GM19395 (cell line): ENCODE measurements at regions not wholly inside any gene's neighbourhood (a gene's known extent, or its start where the extent isn't known, plus 50 kb on each side); places are given as distances from the start of the nearest gene placed in this dataset.

Source experiments
- ATAC-seq: cut with Tn5 transposase; IDR thresholded peaks from one replicate; pipeline ENCODE4 v1.9.1; 2021; ENCODE audit warnings: mild to moderate bottlenecking, moderate library complexity; ENCODE audit not compliant: unreplicated experiment

DNA sequence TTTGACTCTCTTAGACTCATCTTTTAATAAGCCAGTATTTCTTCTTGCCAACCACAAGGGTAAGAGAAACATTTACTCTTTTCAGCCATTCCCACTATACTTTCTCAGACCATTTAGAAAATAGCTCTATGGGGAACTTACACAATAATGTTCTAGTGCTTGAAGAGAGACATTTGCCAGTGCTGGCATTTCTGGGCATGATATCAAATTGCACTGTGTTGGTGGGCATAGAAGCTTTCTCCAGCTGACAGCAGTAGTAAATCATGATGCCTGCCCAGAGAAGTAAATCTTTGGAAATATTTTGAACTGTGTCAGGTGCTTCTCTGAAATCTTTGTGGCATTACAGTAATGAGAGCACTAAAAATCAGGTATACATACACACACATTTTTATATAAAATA lies 346.6 kb downstream of the CBLN2 start:
- ATAC-seq, result no peak

DNA sequence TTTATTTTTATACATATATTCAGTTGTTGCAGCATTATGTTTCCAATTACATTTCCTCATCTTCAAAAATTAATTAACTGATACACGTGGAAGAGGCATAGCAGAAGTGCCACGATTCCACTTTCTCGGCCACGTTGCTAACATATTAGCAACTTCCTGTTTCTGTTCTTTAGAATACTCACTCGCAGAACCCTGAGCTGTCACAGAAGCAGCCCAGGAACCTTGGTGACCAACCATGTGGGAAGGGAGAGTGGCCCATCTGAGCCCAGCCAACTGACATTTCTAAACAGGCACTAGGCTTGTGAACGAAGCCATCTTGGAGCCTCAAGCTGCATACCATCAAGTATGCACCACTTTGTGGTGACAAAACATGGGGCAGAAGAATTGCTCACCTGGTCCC lies 350.1 kb downstream of the CBLN2 start:
- no peak for ATAC-seq

DNA sequence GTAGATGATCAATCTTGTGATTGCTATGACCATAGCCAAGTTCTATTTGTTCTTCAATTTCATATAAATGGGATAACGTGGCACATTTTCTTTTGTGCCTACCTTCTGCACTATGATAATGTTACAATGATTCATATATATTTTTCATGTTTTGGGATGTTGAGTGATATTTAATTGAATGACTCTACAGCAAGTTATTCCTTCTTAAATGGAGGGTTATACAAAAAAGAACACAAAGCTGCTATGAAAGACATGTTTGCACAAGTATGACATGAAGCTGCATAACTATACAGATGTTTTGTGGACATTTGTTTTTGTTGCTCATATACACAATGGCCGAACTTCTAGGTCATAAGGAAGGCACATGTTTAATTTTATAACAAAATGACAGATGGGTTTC lies 356.2 kb downstream of the CBLN2 start:
- ATAC-seq, result no peak

DNA sequence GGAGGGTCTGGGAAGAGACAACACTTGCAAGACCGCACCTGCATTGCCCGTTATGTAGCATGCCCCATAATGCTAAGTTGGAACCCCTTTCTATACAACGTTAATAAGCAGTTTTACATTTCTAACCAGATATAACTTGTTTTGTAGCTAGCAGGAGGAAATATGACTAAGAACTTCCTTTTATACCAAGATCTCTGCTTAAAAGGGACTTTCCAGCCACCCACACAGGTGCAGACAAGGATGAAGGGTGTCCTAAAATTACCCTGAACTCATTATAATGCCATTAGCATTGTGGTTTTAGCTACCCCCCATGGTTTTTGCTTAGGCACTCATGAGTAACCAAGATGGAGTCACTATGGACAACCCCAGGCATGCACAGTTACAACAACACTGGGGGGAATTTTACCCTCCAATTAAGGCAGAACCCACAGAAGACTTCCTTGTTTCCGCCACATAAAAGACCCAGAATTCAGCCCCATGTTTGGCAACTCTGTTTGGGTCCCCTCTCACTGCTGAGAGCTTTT lies 362.8 kb downstream of the CBLN2 start:
- ATAC-seq, result peak; percentile 73

DNA sequence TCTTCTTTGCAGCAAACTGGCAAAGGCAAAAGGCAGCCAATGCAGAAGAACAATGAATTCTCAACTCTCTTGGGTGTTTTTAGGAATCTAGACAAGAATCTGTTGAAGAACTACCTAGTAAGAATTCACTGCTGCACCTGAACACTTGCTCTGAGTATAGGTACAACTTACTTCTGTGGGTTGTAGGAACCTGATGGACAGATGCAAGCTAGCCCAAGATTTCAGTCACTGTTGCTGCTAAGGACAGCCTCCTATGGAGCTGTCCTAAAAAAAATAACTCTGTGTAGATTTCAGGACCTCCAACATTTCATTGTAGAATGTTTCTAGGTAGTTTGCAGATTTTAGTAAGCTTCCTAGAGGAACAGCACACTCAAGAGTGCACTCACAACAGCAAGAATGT lies 363.5 kb downstream of the CBLN2 start:
- peak; percentile 12 for ATAC-seq

DNA sequence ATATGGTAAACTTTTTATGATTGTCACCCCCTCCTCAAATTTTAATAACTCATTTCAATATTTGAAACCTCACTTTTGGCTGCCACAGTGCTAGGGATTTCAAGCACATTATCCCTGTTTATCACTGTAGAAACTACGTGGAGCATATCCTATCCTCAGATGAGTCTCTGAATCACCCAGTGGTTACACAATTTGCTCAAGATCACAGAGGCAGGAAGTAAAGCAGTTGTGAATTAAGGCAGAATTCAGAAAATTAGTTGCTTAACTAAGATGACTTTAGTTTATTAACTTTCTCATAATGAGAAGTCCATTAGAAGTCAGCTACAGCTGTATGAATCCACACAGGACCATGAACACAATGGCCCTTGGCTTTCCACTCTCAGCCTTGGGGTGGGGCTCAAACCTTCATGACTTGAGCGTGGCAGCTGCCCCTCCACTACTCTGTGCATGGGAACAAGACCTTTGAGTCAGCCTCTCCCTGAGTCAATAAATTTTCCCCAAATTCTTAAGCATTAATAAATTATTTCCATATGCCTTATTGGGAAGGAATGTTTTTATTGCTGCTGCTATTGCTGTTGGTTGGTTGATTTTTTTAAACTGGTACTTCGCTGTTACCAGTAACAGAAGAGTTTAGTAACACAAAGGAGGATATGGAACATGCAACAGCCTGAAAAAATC lies 369.0 kb downstream of the CBLN2 start:
- no peak for ATAC-seq

DNA sequence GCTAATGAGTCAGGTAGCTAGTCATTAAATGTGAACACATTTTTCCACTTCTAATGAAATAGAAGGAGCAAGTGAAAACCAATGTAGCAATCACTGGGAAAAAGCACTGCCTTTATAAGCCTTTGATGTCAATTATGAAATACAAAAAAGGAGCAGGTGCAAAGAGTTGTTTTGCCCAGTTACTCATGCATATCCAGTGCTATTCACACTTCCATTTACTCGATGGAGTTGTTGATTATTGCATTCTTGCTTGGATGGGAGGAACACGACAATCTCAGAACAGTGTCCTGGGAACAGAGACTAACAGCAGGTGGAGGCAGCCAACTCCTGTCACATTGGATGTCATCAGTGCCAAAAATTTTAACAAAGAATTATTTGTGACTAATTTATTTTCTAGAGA lies 372.5 kb downstream of the CBLN2 start:
- no peak for ATAC-seq

DNA sequence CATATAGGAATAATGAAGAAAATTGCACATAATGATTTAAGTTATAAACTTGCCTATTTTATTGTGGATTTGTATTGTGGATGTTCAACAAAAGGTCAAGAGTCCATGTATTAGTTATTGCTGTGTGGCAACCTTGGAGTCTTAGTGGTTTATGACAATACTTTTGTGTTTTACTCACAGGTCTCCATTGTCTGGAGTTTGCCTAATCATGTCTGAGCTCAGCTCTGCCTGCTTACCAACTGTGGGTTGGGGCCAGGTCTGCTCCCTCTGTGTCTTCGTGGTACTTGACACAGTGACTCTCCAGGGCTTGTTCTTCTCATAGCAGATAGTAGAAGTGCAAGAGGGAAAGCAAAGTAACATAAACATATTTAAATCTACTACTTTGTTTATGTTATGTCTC lies 382.5 kb downstream of the CBLN2 start:
- no peak for ATAC-seq

DNA sequence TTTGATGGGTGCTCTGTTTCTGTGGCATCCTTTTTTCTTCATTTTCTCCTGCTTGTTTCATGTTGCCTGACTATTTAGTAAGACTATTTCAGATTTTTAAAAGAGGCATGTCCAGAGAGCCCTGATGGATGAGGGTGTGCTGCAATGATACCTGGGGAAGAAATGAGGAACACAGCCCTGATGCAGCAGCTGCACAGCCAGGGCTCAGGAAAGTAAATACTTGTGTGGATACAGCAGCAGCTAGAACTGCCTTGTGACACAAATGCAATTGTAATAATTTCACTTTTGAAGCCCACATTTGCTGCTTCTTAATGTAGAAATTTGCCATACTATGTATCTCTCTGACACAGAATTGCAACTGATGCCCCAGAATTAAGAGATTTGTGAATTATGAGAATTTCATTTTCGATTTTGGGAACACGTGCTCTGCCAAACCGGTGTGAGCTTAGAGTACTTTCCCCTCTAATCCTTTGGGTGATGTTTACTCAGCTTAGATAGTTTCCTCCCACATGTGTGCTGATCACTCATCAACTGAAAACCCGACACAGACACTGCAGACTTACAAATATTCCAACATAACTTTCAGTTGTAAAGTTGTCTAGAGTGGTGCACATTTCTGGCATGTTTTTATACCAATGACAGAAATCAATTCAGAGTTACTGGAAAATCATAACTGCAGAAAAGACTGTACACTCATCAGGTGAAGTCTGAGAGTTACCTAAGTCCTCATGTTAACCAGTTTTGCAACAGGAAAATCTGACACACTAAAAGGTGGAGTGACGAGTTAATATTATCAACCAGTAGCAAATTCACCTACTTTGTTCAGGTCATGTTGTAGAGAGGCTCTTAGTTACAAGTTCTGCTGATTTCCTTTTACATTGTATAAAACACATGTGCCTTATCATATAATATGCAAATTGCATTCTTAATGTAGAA lies 383.4 kb downstream of the CBLN2 start:
- peak; percentile 54 for ATAC-seq

DNA sequence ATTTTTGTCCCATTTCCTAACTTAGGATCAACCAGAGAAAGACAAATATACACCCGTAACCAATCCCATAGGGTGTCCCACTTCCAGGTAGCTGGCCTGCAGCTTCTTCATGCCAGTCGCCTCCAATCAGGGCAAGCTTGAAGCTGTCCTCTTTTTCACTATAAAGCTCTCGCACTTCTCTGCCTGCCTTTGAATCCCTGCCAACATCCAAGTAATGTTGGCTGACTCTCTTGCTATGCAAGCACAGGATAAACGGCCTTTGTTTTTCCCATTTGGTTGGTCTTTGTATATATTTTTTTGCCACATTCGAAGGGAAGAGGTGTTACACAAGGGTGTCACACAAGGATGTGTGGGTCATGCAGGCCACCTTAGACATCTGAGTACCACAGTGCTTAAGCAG lies 388.8 kb downstream of the CBLN2 start:
- ATAC-seq, result no peak

DNA sequence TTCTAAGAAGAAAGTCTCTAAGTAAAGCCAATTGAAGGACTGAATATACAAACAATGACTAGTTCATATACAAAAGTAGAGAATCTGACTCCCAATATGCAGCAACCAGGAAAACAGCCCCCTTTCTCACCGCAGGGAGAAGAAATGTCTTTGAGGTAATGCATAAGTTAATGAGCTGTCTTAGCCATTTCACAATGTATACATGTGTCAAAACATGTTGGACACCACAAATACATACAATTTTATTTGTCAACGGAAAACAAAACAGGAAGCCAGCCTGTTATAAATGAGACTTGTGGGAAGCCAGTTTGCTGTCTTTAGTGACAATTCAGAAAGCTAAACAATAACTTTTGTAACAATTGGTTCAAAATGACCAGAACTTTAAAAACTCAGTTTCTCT lies 389.2 kb downstream of the CBLN2 start:
- no peak for ATAC-seq

DNA sequence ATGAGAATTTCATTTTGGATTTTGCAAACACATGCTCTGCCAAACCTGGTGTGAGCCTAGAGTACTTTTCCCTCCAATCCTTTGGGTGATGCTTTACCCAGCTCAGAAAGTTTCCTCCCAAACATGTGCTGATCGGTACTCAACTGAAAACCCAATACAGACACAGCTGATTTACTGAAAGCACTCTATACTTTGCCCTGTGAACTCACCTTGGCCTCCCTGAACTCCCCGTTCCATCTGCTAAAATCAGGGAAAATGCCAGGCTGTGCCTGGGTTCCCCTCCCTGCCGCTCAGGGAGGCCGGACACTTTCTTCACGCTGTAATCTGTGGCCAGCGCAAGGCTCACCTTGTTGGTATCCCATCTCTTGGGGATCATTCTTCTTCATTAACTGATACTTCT lies 391.2 kb downstream of the CBLN2 start:
- no peak for ATAC-seq

DNA sequence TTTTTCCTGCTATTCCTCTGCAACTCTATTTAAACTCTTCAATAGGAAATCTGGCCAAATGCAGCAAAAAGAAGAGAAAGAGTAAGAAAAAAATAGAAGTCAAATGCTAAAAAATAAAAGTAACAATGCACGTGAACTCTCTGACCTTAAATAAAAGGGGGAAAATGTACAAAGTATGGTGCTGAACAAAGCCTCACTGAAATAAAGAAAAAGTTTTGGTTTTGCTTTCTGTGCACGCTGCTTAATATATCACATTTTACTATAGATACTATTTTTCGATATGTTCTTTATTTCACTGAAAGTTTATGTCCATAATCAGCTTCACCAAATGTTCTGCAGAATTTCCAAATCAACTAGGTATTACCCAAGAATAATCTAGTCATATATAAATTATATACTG lies 396.3 kb downstream of the CBLN2 start:
- no peak for ATAC-seq

DNA sequence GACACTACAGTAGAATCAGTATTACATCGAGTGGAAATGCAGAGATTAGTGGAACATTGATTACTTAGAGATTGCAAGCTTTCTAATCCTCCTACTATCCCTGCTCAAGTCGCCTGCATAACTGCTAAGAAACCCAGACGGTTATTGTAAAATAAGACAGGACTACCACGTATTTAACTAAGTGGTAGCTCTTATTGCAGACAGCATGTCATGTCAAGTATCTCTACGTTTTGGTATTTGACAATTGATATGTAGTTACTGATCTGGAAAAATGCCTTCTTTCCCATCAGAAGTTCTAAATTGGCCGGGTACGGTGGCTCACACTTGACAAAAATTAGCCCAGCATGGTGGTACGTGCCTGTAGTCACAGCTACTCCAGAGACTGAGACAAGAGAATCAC lies 404.1 kb downstream of the CBLN2 start:
- ATAC-seq, result no peak

DNA sequence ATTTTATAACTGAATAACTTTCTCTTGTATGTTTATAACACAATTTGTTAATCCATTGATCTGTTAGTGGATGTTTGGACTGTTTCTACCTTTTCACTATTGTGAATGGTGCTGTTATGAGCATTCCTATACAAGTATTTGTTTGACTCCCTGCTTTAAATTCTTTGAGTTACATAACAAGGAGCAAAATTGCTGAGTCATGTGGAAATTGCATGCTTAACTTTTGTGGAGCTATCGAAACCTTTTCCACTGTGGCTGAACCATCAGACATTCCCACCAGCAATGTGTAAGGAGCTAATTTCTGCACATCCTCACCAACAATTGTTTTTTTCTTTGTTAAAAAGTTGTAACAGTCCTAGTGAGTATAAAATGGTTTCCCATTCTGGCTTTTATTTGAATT lies 415.5 kb downstream of the CBLN2 start:
- no peak for ATAC-seq

DNA sequence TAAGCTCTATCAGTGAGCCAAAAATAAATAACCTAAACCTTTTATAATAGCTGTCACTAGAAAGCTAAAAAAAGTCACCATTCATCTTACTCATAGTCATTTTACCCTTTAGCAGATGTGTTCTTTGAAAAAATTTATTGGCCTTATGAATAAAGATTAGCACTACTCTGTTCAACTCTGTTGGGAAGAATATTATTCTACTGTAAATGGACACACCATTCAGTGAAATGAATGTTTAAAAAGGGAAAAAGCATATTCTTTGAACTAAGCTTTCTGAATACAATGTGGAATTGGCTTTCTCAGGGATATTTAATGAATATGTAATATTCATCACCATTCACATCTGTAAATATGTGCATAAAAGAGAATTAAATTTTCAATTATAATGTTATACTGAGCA lies 422.0 kb downstream of the CBLN2 start:
- no peak for ATAC-seq

DNA sequence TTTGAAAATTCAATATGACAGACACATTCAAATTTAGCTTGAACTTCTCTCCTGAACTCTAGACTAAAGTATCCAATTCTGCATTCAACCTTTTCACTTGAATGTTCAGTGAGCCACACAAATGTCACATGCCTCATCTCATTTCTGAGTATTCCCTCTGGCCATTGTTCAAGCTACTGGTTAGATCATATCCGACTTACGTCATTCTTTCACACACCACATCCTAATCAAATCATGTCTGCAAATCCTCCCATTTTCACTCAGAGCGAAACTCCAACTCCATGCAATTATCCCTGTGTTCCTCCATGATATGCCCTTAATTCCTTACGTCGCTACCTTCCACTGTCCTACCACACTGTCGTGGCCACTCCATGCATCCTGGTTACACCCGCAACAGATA lies 425.1 kb downstream of the CBLN2 start:
- ATAC-seq, result no peak

DNA sequence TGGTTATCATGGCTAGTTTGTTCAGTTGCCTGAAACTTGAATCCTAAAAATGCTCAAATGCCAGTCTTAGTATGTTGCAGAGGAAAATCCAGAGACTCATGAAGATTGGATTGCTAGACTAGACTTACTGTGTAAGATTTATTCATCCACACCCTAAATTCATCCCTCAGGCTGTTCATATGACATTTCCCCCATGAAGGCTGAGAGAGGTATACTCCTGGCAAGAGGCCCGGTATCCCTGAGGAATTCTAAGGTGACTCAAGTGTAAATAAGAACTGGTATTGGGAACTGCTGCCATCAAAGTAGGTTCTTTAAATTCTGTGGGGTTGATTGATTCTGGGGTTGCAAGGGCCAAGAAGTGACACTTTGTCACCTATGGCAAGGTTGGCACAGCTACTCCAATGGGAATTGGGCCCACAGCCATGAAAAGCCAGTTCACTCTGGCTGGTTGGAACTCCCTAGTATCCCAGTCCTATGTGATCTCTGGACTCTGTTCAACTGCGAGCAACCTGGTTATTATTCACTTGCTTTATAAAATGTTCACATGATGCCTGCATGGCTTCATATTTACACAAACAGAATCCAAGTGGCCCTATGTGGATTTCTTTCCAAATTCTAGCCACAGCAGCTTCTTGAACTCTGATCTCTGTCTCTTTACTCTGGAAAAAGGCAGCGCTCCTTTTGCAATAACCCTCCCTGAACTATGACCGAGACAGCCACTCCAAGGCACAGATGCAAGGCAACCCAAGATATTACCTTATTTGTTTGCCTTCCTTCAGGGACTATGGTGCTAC lies 429.1 kb downstream of the CBLN2 start:
- no peak for ATAC-seq

DNA sequence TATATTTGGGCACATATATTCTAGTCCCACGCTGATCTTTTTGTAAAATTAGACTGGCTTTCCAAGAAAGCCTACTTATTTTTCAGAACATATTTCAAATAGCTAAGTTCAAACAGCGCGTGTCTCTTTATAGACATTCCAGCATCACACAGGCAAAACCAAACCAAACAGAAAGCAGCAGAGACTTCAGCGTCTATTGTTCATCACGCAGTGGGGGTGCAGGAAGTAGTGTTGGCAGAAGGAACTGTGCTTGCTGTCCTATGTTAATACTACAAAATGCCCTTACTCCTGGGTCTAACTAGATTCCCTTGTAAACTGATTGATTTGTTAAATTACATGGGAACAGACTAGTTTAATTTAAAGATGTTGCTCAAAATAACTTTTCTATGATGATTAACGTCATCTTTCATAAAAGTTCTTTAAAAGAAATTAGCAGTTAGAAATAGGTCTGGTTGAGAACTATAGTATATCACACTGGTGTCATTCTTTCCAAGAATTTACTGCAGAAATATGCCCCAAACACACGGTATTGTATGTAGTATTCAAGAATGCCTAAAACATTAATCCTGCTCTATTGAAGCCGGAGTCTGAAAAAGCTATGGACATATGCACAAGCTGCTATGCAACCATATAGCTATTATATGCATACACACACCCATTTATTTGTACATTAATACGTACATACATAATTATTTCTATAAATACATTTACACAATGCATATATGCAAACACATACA lies 436.3 kb downstream of the CBLN2 start:
- no peak for ATAC-seq

DNA sequence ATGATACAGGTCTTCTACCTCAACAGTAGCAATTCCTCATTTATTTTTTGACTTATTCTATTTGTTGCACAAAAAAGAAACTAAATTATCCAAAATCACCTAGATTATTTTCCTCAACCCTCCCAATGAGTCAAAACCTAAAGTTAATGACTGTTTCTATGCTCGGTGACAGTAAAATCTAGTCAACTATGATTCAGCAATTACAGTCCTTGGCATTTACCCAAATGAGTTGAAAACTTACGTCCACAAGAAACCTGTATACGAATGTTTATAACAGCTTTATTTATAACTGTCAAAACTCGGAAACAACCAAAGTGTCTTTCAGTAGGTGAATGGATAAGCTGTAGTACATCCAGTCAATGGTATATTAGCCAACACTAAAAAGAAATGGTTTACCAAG lies 439.3 kb downstream of the CBLN2 start:
- no peak for ATAC-seq

DNA sequence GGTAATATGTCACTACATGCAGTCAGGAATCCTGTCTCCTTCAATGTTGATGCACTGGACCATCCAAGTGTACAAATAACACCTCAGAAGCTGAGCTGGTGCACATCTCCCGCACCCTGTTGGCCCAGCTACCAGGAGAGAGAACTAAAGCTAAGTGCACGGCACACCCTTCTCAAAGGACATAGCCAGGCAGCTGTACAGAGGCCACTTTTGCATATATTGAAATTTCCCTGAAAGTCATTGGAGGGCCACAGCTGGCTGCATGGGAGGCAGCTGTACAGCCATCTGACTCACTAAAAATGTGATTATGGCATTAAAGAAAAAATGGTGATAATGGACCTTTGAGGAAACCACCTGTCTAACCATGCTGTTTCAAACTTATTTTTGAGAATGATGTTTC lies 441.7 kb downstream of the CBLN2 start:
- no peak for ATAC-seq
